ENCODE measurements at regions not wholly inside any gene's neighbourhood (a gene's known extent, or its start where the extent isn't known, plus 50 kb on each side); places are given as distances from the start of the nearest gene placed in this dataset.

- H3K9ac ChIP-seq (ENCODE audit: low read depth, low read length): no peak overlapping the region
- no peak overlapping the region for H3K14ac ChIP-seq (replicated peaks; ENCODE audit: low read depth, low read length)
- H4K8ac ChIP-seq (ENCODE audit: low read depth in 2 of 2, low read length in 2 of 2): no peak overlapping the region
- H3K4me1 ChIP-seq (ENCODE audit: control insufficient read depth, insufficient read depth, low read length): no peaks in the 10 kb centered on the region
- intact Hi-C loops (cut with micrococcal nuclease): no loop called here
- BruUV-seq (replicated peaks): no TSS peak
- H3K9me3 ChIP-seq (ENCODE audit: control insufficient read depth, insufficient read depth, low read length): peaks cover 31% of the 10 kb centered on the region
- ATAC-seq (ENCODE audit: low read depth): no peak
- in situ Hi-C loops (cut with MboI; ENCODE audit: low sequenced_read_pairs): no loop called here
- H2BK15ac ChIP-seq (ENCODE audit: low read depth, low read length): no peak overlapping the region
- no peak overlapping the region for H3K4me2 ChIP-seq (ENCODE audit: low read depth, low read length)
- H2AK9ac ChIP-seq (replicated peaks; ENCODE audit: low read depth, low read length, poor library complexity): no peak overlapping the region
- TF ChIP-seq BHLHE40 (IDR thresholded peaks at IDR 0.05; ENCODE audit: low read depth, low read length): no peak
- TF ChIP-seq NFE2L2 (IDR thresholded peaks at IDR 0.05; ENCODE audit: low read depth, low read length): no peak
- TF ChIP-seq RFX5 (IDR thresholded peaks at IDR 0.05; ENCODE audit: low read depth, low read length): no peak
- no peak for TF ChIP-seq RCOR1 (IDR thresholded peaks at IDR 0.05; ENCODE audit: insufficient replicate concordance, low read length)
- TF ChIP-seq ELK1 (IDR thresholded peaks at IDR 0.05; ENCODE audit: borderline replicate concordance, low read depth, low read length): no peak
- no peak for TF ChIP-seq MXI1 (IDR thresholded peaks at IDR 0.05; ENCODE audit: borderline replicate concordance, low read depth, low read length)
- no peak for TF ChIP-seq CTCF (conservative IDR thresholded peaks at IDR 0.05; ENCODE audit: low read depth, low read length)
- no peak for TF ChIP-seq MAZ (IDR thresholded peaks at IDR 0.05; ENCODE audit: borderline replicate concordance, low read depth, low read length)
- TF ChIP-seq RAD21 (IDR thresholded peaks at IDR 0.05; ENCODE audit: low read length): no peak
- TF ChIP-seq CEBPB (IDR thresholded peaks at IDR 0.05; ENCODE audit: low read depth, low read length): no peak
- no peak overlapping the region for H3K4me3 ChIP-seq (ENCODE audit: insufficient read depth, low read depth, low read length)
- no peak overlapping the region for H3K18ac ChIP-seq (ENCODE audit: low read depth, low read length)
- H2AK5ac ChIP-seq (ENCODE audit: low read depth, low read length): no peak overlapping the region
- no peaks in the 10 kb centered on the region for H3K27me3 ChIP-seq (ENCODE audit: control insufficient read depth, insufficient read depth, low read length)
- no peak overlapping the region for H2AFZ ChIP-seq (replicated peaks; ENCODE audit: low read length, poor library complexity)
- H4K5ac ChIP-seq (ENCODE audit: low read depth, low read length): no peak overlapping the region
- no CpG with 5 or more reads among the region's 6 CpGs for WGBS, 2 experiments (ENCODE audit: extremely low coverage in 2 of 2, insufficient read length in 1 of 2)
- H4K91ac ChIP-seq (ENCODE audit: insufficient read depth, low read depth, low read length): no peak overlapping the region
- dilution Hi-C loops (cut with HindIII; ENCODE audit: low sequenced_read_pairs, unreplicated experiment): no loop called here
- H3K9me1 ChIP-seq (ENCODE audit: insufficient read depth, low read length): no peaks in the 10 kb centered on the region
- H3K56ac ChIP-seq (ENCODE audit: extremely low read depth, insufficient read depth, low read length): no peak overlapping the region
- H2BK120ac ChIP-seq (ENCODE audit: low read depth, low read length): no peak overlapping the region
- CTCF ChIA-PET: no interaction called here
- H3K36me3 ChIP-seq (ENCODE audit: control insufficient read depth, insufficient read depth, low read length): no peaks in the 10 kb centered on the region
- no peak overlapping the region for H3K27ac ChIP-seq (ENCODE audit: insufficient read depth, low read length)
- H3K4ac ChIP-seq (ENCODE audit: low read depth, low read length): no peak overlapping the region
- POLR2A ChIA-PET (ENCODE audit: unreplicated experiment): no interaction called here
- no peaks in the 10 kb centered on the region for H3K79me1 ChIP-seq (ENCODE audit: low read depth in 1 of 2, low read length in 2 of 2)
- no peak overlapping the region for H3K23ac ChIP-seq (ENCODE audit: low read depth, low read length)
- H2BK5ac ChIP-seq (ENCODE audit: low read depth, low read length, poor library complexity, severe bottlenecking): no peak overlapping the region
- H2BK20ac ChIP-seq (ENCODE audit: low read depth, low read length): no peak overlapping the region
- H4K20me1 ChIP-seq (ENCODE audit: insufficient read depth, low read length): no peaks in the 10 kb centered on the region
- no peak for DNase-seq
These were observed 385.5 kb upstream of the PFKP start for GRCh38 chr10:2681891-2682290.
